HCT116 (cell line): ENCODE measurements at regions not wholly inside any gene's neighbourhood (a gene's known extent, or its start where the extent isn't known, plus 50 kb on each side); places are given as distances from the start of the nearest gene placed in this dataset.
A peak's percentile ranks its signal among the peaks of the same experiment; 100 is the strongest.

ENCODE experiments used
- ATAC-seq: fragments of 200-7000 bp; cut with Tn5 transposase; 2 replicates; pipeline ENCODE4 v1.9.1; 2020; ENCODE audit warnings: mild to moderate bottlenecking, moderate library complexity
- BruUV-seq: library from RNA; stranded (reverse); fragments of 400-500 nt; replicated peaks from 2 replicates; lab custom pipeline; 2021; lab: Mats Ljungman, UMichigan
- CTCF ChIA-PET: fragments of 300-600 bp; sonication (Branson Sonifier 250); formaldehyde crosslinking; loops from one replicate; lab custom pipeline; 2021; ENCODE audit warnings: antibody characterized with exemption; lab: Charles Lee
- POLR2A ChIA-PET: fragments of 300-600, 350-600 bp; sonication (Branson Sonifier 250); formaldehyde crosslinking; loops from one replicate; lab custom pipeline; 2021; ENCODE audit warnings: antibody characterized with exemption; lab: Charles Lee
- RAD21 ChIA-PET, 2 experiments: fragments of 300-600 bp; sonication (Branson Sonifier 250); formaldehyde crosslinking; loops; one replicate each; lab custom pipeline; 2023; ENCODE audit warnings: low total read pairs in 2 of 2; ENCODE audit not compliant: uncharacterized antibody in 2 of 2, unreplicated experiment in 2 of 2, low non-redundant PET in 1 of 2; lab: Charles Lee
- DNase-seq: peaks from one replicate; pipeline ENCODE4 v3.0.0-alpha.2; 2010; ENCODE audit warnings: low read depth, low spot score
- H2AFZ ChIP-seq: fragments of 200-600 bp; shearing (Covaris generic), sonication (generic); 2 replicates; pipeline ENCODE4 v1.6.1; 2017; ENCODE audit warnings: low read depth, mixed run types, mixed read lengths, antibody characterized with exemption, low read length; ENCODE audit not compliant: poor library complexity, severe bottlenecking
- H3K27ac ChIP-seq: 2 replicates; pipeline ENCODE4 v1.5.1; 2012; ENCODE audit warnings: low read depth, low read length
- H3K27me3 ChIP-seq: fragments of 200-600 bp; sonication (generic); 2 replicates; pipeline ENCODE4 v1.6.1; 2016; ENCODE audit warnings: mixed run types, low read length, mixed read lengths; ENCODE audit not compliant: insufficient read depth
- H3K36me3 ChIP-seq, 2 experiments: fragments of 200-500 bp in 1 of 2; fragments of 200-600 bp in 1 of 2; sonication (Bioruptor generic) in 1 of 2; sonication (generic) in 1 of 2; 2 replicates each; pipeline versions ENCODE4 v1.5.1 to v1.6.1; 2014 to 2016; ENCODE audit warnings: low read length in 2 of 2, inconsistent platforms in 1 of 2, mixed read lengths in 1 of 2, mixed run types in 1 of 2; ENCODE audit not compliant: insufficient read depth in 2 of 2, control insufficient read depth in 1 of 2
- H3K4me1 ChIP-seq, 2 experiments: fragments of 200-600 bp in 1 of 2; sonication (generic) in 1 of 2; 2 replicates each; pipeline versions ENCODE4 v1.5.1 to v1.6.1; 2012 to 2017; ENCODE audit warnings: low read length in 2 of 2, inconsistent platforms in 1 of 2, mild to moderate bottlenecking in 1 of 2, mixed read lengths in 1 of 2, mixed run types in 1 of 2, moderate library complexity in 1 of 2; ENCODE audit not compliant: insufficient read depth in 2 of 2, control insufficient read depth in 1 of 2
- H3K4me2 ChIP-seq: fragments of 200-600 bp; sonication (generic); 2 replicates; pipeline ENCODE4 v1.6.1; 2017; ENCODE audit warnings: mixed run types, low read length, mixed read lengths
- H3K4me3 ChIP-seq, 2 experiments: fragments of 200-600 bp in 1 of 2; sonication (generic) in 1 of 2; replicated peaks in 1 of 2; 2 replicates each; pipeline ENCODE4 v1.5.1; 2011 to 2016; ENCODE audit warnings: low read length in 2 of 2, control low read depth in 1 of 2, low read depth in 1 of 2, mild to moderate bottlenecking in 1 of 2, mixed read lengths in 1 of 2, mixed run types in 1 of 2
- H3K79me2 ChIP-seq: fragments of 200-600 bp; sonication (generic); 2 replicates; pipeline ENCODE4 v1.6.1; 2017; ENCODE audit warnings: mild to moderate bottlenecking, mixed run types, low read length, moderate library complexity, mixed read lengths; ENCODE audit not compliant: insufficient read depth
- H3K9ac ChIP-seq: fragments of 200-600 bp; sonication (generic); 2 replicates; pipeline ENCODE4 v1.6.1; 2016; ENCODE audit warnings: low read length, mixed read lengths
- H3K9me2 ChIP-seq: fragments of 200-600 bp; sonication (generic), shearing (Covaris generic); 2 replicates; pipeline ENCODE4 v1.6.1; 2017; ENCODE audit warnings: mixed run types, mild to moderate bottlenecking, moderate library complexity; ENCODE audit not compliant: insufficient read depth
- H3K9me3 ChIP-seq, 2 experiments: fragments of 200-500 bp in 1 of 2; fragments of 200-600 bp in 1 of 2; sonication (Bioruptor generic) in 1 of 2; sonication (generic) in 1 of 2; 2 replicates each; pipeline ENCODE4 v1.6.1; 2014 to 2017; ENCODE audit warnings: low read length in 2 of 2, mixed read lengths in 2 of 2, inconsistent platforms in 1 of 2, low read depth in 1 of 2, mild to moderate bottlenecking in 1 of 2, mixed run types in 1 of 2, moderate library complexity in 1 of 2; ENCODE audit not compliant: control insufficient read depth in 1 of 2, insufficient read depth in 1 of 2
- H4K20me1 ChIP-seq: fragments of 200-600 bp; sonication (generic), shearing (Covaris generic); 2 replicates; pipeline ENCODE4 v1.6.1; 2017; ENCODE audit warnings: mixed run types, mild to moderate bottlenecking, moderate library complexity; ENCODE audit not compliant: insufficient read depth
- CBX3 ChIP-seq: IDR thresholded peaks from 2 replicates; pipeline ENCODE4 v1.6.1; 2012; ENCODE audit warnings: low read depth
- CEBPB ChIP-seq: IDR thresholded peaks from 2 replicates; pipeline ENCODE4 v1.6.1; 2012; ENCODE audit warnings: low read depth
- EGR1 ChIP-seq: IDR thresholded peaks from 2 replicates; pipeline ENCODE4 v1.6.1; 2012; ENCODE audit warnings: low read depth
- EZH2phosphoT487 ChIP-seq: fragments of 200-600 bp; IDR thresholded peaks from 2 replicates; pipeline ENCODE4 v1.6.1; 2018; ENCODE audit warnings: antibody characterized with exemption, borderline replicate concordance
- FOSL1 ChIP-seq: IDR thresholded peaks from 2 replicates; pipeline ENCODE4 v1.6.1; 2012; ENCODE audit warnings: low read depth
- JUND ChIP-seq: IDR thresholded peaks from 2 replicates; pipeline ENCODE4 v1.6.1; 2012
- POLR2A ChIP-seq: IDR thresholded peaks from 2 replicates; pipeline ENCODE4 v1.7.0; 2011; ENCODE audit warnings: borderline replicate concordance; ENCODE audit not compliant: insufficient read depth, insufficient read length; ENCODE audit errors: extremely low read depth
- POLR2AphosphoS5 ChIP-seq: IDR thresholded peaks from 2 replicates; pipeline ENCODE4 v1.6.1; 2011; ENCODE audit warnings: mild to moderate bottlenecking, low read depth, low read length, moderate library complexity
- RAD21 ChIP-seq: IDR thresholded peaks from 2 replicates; pipeline ENCODE4 v1.6.1; 2012; ENCODE audit warnings: low read depth, mild to moderate bottlenecking
- SIN3A ChIP-seq: IDR thresholded peaks from 2 replicates; pipeline ENCODE4 v1.6.1; 2012; ENCODE audit warnings: low read depth
- SP1 ChIP-seq: IDR thresholded peaks from 2 replicates; pipeline ENCODE4 v1.6.1; 2012; ENCODE audit warnings: low read depth
- SRF ChIP-seq: IDR thresholded peaks from 2 replicates; pipeline ENCODE4 v1.6.1; 2012; ENCODE audit warnings: low read depth
- YY1 ChIP-seq: IDR thresholded peaks from 2 replicates; pipeline ENCODE4 v1.6.1; 2011; ENCODE audit warnings: low read length, low read depth, moderate library complexity, mild to moderate bottlenecking; ENCODE audit not compliant: insufficient replicate concordance; ENCODE audit errors: extremely low read depth
- intact Hi-C: fragments of 100-400 bp; cut with micrococcal nuclease; formaldehyde crosslinking; loops from 2 replicates; pipeline ENCODE4 v1.10.0; 2022
- TF ChIP-seq, protein P1 (sequence below): IDR thresholded peaks from 2 replicates; pipeline ENCODE4 v1.6.1; 2012
- TF ChIP-seq, protein P2 (sequence below): IDR thresholded peaks from 2 replicates; pipeline ENCODE4 v1.6.1; 2011; ENCODE audit warnings: mild to moderate bottlenecking, low read length, moderate library complexity; ENCODE audit not compliant: insufficient replicate concordance; ENCODE audit errors: extremely low read depth

- RAD21 ChIA-PET, result interaction anchor here in 1 of 2 experiments (0.7 kb wide), 1 partner anchor 10 kb away, joined by 4 read pairs; no protein-coding TSS in a partner anchor
- no peak for DNase-seq
These were observed 207.1 kb downstream of the NFATC2 start for GRCh38 chr20:51335329-51335841.

GRCh38 chr20:51334609-51335008 is 207.9 kb downstream of the NFATC2 start:
- BruUV-seq, result no TSS peak
- Histone ChIP-seq H3K36me3 (no peaks in the 10 kb centered on the region), H3K27me3 (no peaks in the 10 kb centered on the region), H3K9me3 (peaks cover 0 to 8% of the 10 kb centered on the region in 2 experiments; a peak in 1 of 4 replicates), H3K4me3 (no peak overlapping the region), H4K20me1 (no peaks in the 10 kb centered on the region), H2AFZ (no peak overlapping the region), H3K79me2 (no peaks in the 10 kb centered on the region), H3K9me2 (no peaks in the 10 kb centered on the region), H3K27ac (no peak overlapping the region), H3K9ac (no peak overlapping the region), H3K4me1 (peaks cover 0 to 7% of the 10 kb centered on the region in 2 experiments; a peak in 2 of 4 replicates), H3K4me2 (no peak overlapping the region)
- no peak for DNase-seq
- ChIA-PET CTCF (no interaction called here), RAD21 (no interaction called here), POLR2A (no interaction called here)
- intact Hi-C loops, result no loop called here
- no peak for ATAC-seq
- TF ChIP-seq, protein P1, sequence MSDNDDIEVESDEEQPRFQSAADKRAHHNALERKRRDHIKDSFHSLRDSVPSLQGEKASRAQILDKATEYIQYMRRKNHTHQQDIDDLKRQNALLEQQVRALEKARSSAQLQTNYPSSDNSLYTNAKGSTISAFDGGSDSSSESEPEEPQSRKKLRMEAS, result no peak
- TF ChIP-seq SRF (no peak), YY1 (no peak), POLR2AphosphoS5 (no peak), JUND (no peak), RAD21 (no peak), CBX3 (no peak), EGR1 (no peak), SIN3A (no peak), FOSL1 (no peak), CEBPB (no peak), SP1 (no peak), POLR2A (no peak)
- TF ChIP-seq, protein P2, sequence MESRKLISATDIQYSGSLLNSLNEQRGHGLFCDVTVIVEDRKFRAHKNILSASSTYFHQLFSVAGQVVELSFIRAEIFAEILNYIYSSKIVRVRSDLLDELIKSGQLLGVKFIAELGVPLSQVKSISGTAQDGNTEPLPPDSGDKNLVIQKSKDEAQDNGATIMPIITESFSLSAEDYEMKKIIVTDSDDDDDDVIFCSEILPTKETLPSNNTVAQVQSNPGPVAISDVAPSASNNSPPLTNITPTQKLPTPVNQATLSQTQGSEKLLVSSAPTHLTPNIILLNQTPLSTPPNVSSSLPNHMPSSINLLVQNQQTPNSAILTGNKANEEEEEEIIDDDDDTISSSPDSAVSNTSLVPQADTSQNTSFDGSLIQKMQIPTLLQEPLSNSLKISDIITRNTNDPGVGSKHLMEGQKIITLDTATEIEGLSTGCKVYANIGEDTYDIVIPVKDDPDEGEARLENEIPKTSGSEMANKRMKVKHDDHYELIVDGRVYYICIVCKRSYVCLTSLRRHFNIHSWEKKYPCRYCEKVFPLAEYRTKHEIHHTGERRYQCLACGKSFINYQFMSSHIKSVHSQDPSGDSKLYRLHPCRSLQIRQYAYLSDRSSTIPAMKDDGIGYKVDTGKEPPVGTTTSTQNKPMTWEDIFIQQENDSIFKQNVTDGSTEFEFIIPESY, result no peak

More at GRCh38 chr20:51335329-51335841, 207.1 kb downstream of the NFATC2 start:
- Histone ChIP-seq H3K9ac (no peak overlapping the region), H3K9me3 (no peaks in the 10 kb centered on the region), H3K4me3 (no peak overlapping the region), H4K20me1 (no peaks in the 10 kb centered on the region), H3K27ac (no peak overlapping the region), H3K79me2 (no peaks in the 10 kb centered on the region), H2AFZ (no peak overlapping the region), H3K27me3 (no peaks in the 10 kb centered on the region), H3K4me2 (peak overlapping the region; percentile 4; the same call in 1 of the 2 replicates), H3K4me1 (peaks cover 0 to 7% of the 10 kb centered on the region in 2 experiments; a peak in 2 of 4 replicates), H3K9me2 (no peaks in the 10 kb centered on the region), H3K36me3 (no peaks in the 10 kb centered on the region)
- ChIA-PET POLR2A (no interaction called here), CTCF (interaction anchor here (0.7 to 1.2 kb wide), 2 partner anchors 10 to 17 kb away, joined by 3 to 7 read pairs; no protein-coding TSS in a partner anchor)
- TF ChIP-seq, protein P2, result no peak
- TF ChIP-seq EZH2phosphoT487, result no peak
- TF ChIP-seq JUND, result 0 out of 2 replicates have a peak, but pooled peaks have one; percentile 9
- no peak for TF ChIP-seq CEBPB
- TF ChIP-seq YY1, result no peak
- no peak for TF ChIP-seq RAD21
- no peak for TF ChIP-seq POLR2A
- ATAC-seq, result no peak; the same call in 1 of the 2 replicates
- no TSS peak for BruUV-seq
- intact Hi-C loops, result no loop called here
